OCI-LY3 (cell line): ENCODE measurements at regions not wholly inside any gene's neighbourhood (a gene's known extent, or its start where the extent isn't known, plus 50 kb on each side); places are given as distances from the start of the nearest gene placed in this dataset.

Experiments used
- H2AFZ ChIP-seq: fragments of 200-600, 300-600 bp; shearing (Covaris generic); 2 replicates; pipeline ENCODE4 v1.6.0; 2014; ENCODE audit warnings: antibody characterized with exemption, low read depth, low read length
- H3K27ac ChIP-seq: fragments of 200-600, 300-600 bp; sonication (generic); 2 replicates; pipeline ENCODE4 v1.5.1; 2014; ENCODE audit warnings: mild to moderate bottlenecking, low read length, moderate library complexity, mixed read lengths
- H3K27me3 ChIP-seq: fragments of 200-600, 300-600 bp; sonication (generic); 2 replicates; pipeline ENCODE4 v1.6.1; 2014; ENCODE audit warnings: low read depth, low read length, mixed read lengths
- H3K36me3 ChIP-seq: fragments of 200-600, 300-600 bp; sonication (generic); replicated peaks from 2 replicates; pipeline ENCODE3; 2014; ENCODE audit warnings: low read depth, low read length, mixed read lengths
- H3K4me1 ChIP-seq: fragments of 300-600, 200-600 bp; sonication (generic); 2 replicates; pipeline ENCODE4 v1.6.1; 2014; ENCODE audit warnings: low read length, mixed read lengths
- H3K4me2 ChIP-seq: fragments of 200-600, 300-600 bp; sonication (generic); 2 replicates; pipeline ENCODE4 v1.6.1; 2014; ENCODE audit warnings: low read length, mixed read lengths
- H3K4me3 ChIP-seq: fragments of 300-600, 200-600 bp; sonication (generic); 2 replicates; pipeline ENCODE4 v1.5.1; 2014; ENCODE audit warnings: antibody characterized with exemption, mild to moderate bottlenecking, low read length, moderate library complexity
- H3K79me2 ChIP-seq: fragments of 300-600, 200-600 bp; shearing (Covaris generic); 2 replicates; pipeline ENCODE4 v1.6.1; 2014; ENCODE audit warnings: mild to moderate bottlenecking, low read length, mixed read lengths
- H3K9ac ChIP-seq: fragments of 300-600, 200-600 bp; shearing (Covaris generic); 2 replicates; pipeline ENCODE4 v1.6.0; 2014; ENCODE audit warnings: mild to moderate bottlenecking, low read length, moderate library complexity
- H3K9me3 ChIP-seq: fragments of 200-600, 300-600 bp; shearing (Covaris generic); 2 replicates; pipeline ENCODE4 v1.6.1; 2014; ENCODE audit warnings: low read length, mixed read lengths; ENCODE audit not compliant: insufficient read depth
- H4K20me1 ChIP-seq: fragments of 200-600, 300-600 bp; sonication (generic); 2 replicates; pipeline ENCODE4 v1.6.1; 2016; ENCODE audit warnings: low read length, mixed read lengths; ENCODE audit not compliant: insufficient read depth
- EZH2phosphoT487 ChIP-seq: fragments of 200-600 bp; shearing (Covaris generic); IDR thresholded peaks from 2 replicates; pipeline ENCODE4 v1.6.1; 2018; ENCODE audit warnings: antibody characterized with exemption, mixed run types, low read depth
- TF ChIP-seq, protein P1 (sequence below): fragments of 200-600, 300-600 bp; sonication (generic); IDR thresholded peaks from 2 replicates; pipeline ENCODE4 v1.5.1; 2014; ENCODE audit warnings: antibody characterized with exemption, low read length, low read depth

GRCh38 chr13:59490651-59491050 is 673.1 kb downstream of the DIAPH3 start:
- TF ChIP-seq, protein P1, sequence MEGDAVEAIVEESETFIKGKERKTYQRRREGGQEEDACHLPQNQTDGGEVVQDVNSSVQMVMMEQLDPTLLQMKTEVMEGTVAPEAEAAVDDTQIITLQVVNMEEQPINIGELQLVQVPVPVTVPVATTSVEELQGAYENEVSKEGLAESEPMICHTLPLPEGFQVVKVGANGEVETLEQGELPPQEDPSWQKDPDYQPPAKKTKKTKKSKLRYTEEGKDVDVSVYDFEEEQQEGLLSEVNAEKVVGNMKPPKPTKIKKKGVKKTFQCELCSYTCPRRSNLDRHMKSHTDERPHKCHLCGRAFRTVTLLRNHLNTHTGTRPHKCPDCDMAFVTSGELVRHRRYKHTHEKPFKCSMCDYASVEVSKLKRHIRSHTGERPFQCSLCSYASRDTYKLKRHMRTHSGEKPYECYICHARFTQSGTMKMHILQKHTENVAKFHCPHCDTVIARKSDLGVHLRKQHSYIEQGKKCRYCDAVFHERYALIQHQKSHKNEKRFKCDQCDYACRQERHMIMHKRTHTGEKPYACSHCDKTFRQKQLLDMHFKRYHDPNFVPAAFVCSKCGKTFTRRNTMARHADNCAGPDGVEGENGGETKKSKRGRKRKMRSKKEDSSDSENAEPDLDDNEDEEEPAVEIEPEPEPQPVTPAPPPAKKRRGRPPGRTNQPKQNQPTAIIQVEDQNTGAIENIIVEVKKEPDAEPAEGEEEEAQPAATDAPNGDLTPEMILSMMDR, result no peak
- TF ChIP-seq EZH2phosphoT487, result no peak
- Histone ChIP-seq H3K9me3 (no peaks in the 10 kb centered on the region), H3K79me2 (no peaks in the 10 kb centered on the region)

GRCh38 chr13:59492030-59492636 is 671.6 kb downstream of the DIAPH3 start:
- Histone ChIP-seq H4K20me1 (no peaks in the 10 kb centered on the region), H3K4me2 (no peak overlapping the region), H3K36me3 (no peaks in the 10 kb centered on the region), H3K79me2 (no peaks in the 10 kb centered on the region), H2AFZ (no peak overlapping the region), H3K4me3 (no peak overlapping the region), H3K9ac (no peak overlapping the region), H3K4me1 (no peaks in the 10 kb centered on the region), H3K9me3 (no peaks in the 10 kb centered on the region), H3K27ac (no peak overlapping the region), H3K27me3 (no peaks in the 10 kb centered on the region)
- TF ChIP-seq, protein P1, result no peak
- TF ChIP-seq EZH2phosphoT487, result no peak

More at GRCh38 chr13:59490651-59491050, 673.1 kb downstream of the DIAPH3 start:
- H3K4me1 ChIP-seq, result no peaks in the 10 kb centered on the region
- H3K4me2 ChIP-seq, result no peak overlapping the region
- H3K27ac ChIP-seq, result no peak overlapping the region
- H3K27me3 ChIP-seq, result no peaks in the 10 kb centered on the region
- H3K4me3 ChIP-seq, result no peak overlapping the region
- H3K36me3 ChIP-seq, result no peaks in the 10 kb centered on the region
- no peak overlapping the region for H2AFZ ChIP-seq
- H3K9ac ChIP-seq, result no peak overlapping the region
- H4K20me1 ChIP-seq, result no peaks in the 10 kb centered on the region

GRCh38 chr13:59493436-59493965 is 670.2 kb downstream of the DIAPH3 start:
- Histone ChIP-seq H3K4me1 (no peaks in the 10 kb centered on the region), H3K4me3 (no peak overlapping the region), H4K20me1 (no peaks in the 10 kb centered on the region), H3K9ac (no peak overlapping the region), H2AFZ (no peak overlapping the region), H3K79me2 (no peaks in the 10 kb centered on the region), H3K27ac (no peak overlapping the region), H3K4me2 (no peak overlapping the region), H3K27me3 (no peaks in the 10 kb centered on the region), H3K36me3 (no peaks in the 10 kb centered on the region), H3K9me3 (no peaks in the 10 kb centered on the region)
- TF ChIP-seq EZH2phosphoT487, result no peak
- TF ChIP-seq, protein P1, result no peak

DNA sequence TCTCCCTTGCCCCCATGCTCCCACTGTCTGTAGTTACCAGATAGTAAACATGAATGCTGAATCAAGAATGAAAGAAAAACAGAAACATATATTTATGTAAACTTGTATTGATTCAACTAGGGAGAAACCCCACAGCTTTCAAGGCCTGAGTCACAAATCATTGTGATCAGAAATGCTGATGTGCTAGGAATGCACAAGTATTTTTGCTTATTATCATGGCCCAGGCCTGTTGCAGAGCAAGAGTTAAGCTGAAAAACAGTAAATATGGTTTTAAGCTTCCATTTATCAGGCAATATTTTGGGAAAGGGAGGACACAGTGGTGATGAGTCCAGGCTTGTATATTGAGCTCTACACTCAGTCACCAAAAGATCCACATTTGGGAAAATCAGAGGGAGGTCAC is 669.6 kb downstream of the DIAPH3 start:
- no peaks in the 10 kb centered on the region for H4K20me1 ChIP-seq
- TF ChIP-seq, protein P1, result no peak
- no peak for TF ChIP-seq EZH2phosphoT487
- H3K27ac ChIP-seq, result no peak overlapping the region
- H3K27me3 ChIP-seq, result no peaks in the 10 kb centered on the region
- H3K4me2 ChIP-seq, result no peak overlapping the region
- H3K4me3 ChIP-seq, result no peak overlapping the region
- no peaks in the 10 kb centered on the region for H3K4me1 ChIP-seq
- H2AFZ ChIP-seq, result no peak overlapping the region
- no peaks in the 10 kb centered on the region for H3K36me3 ChIP-seq
- no peaks in the 10 kb centered on the region for H3K9me3 ChIP-seq
- no peak overlapping the region for H3K9ac ChIP-seq
- H3K79me2 ChIP-seq, result no peaks in the 10 kb centered on the region
